Activated naive CD8-positive, alpha-beta T cell treated with anti-CD3 and anti-CD28 coated beads for 36 hours (primary cell): ENCODE measurements at regions not wholly inside any gene's neighbourhood (a gene's known extent, or its start where the extent isn't known, plus 50 kb on each side); places are given as distances from the start of the nearest gene placed in this dataset.

ENCODE experiments used
- DNase-seq: peaks from one replicate; pipeline ENCODE4 v3.0.0; 2021
- H3K27ac Mint-ChIP-seq: one replicate; pipeline ENCODE4 v1.8.0; 2022; ENCODE audit warnings: mild to moderate bottlenecking, moderate library complexity, mixed read lengths
- H3K27me3 Mint-ChIP-seq: one replicate; pipeline ENCODE4 v1.8.0; 2022; ENCODE audit warnings: mild to moderate bottlenecking, mixed read lengths
- H3K36me3 Mint-ChIP-seq: one replicate; pipeline ENCODE4 v1.8.0; 2021; ENCODE audit warnings: mild to moderate bottlenecking, mixed read lengths
- H3K4me1 Mint-ChIP-seq: one replicate; pipeline ENCODE4 v1.8.0; 2021; ENCODE audit warnings: mixed read lengths
- H3K4me3 Mint-ChIP-seq: one replicate; pipeline ENCODE4 v1.8.0; 2022; ENCODE audit warnings: mild to moderate bottlenecking, moderate library complexity, mixed read lengths
- H3K9me3 Mint-ChIP-seq: one replicate; pipeline ENCODE4 v1.8.0; 2022; ENCODE audit warnings: mixed read lengths

GRCh38 chr7:148950806-148951205, 66.7 kb upstream of the EZH2 start:
- DNase-seq = no peak
- Mint-ChIP-seq H3K9me3 (no peaks in the 10 kb centered on the region), H3K27ac (no peak overlapping the region), H3K36me3 (no peaks in the 10 kb centered on the region), H3K4me3 (no peak overlapping the region), H3K4me1 (no peaks in the 10 kb centered on the region), H3K27me3 (no peaks in the 10 kb centered on the region)

DNA sequence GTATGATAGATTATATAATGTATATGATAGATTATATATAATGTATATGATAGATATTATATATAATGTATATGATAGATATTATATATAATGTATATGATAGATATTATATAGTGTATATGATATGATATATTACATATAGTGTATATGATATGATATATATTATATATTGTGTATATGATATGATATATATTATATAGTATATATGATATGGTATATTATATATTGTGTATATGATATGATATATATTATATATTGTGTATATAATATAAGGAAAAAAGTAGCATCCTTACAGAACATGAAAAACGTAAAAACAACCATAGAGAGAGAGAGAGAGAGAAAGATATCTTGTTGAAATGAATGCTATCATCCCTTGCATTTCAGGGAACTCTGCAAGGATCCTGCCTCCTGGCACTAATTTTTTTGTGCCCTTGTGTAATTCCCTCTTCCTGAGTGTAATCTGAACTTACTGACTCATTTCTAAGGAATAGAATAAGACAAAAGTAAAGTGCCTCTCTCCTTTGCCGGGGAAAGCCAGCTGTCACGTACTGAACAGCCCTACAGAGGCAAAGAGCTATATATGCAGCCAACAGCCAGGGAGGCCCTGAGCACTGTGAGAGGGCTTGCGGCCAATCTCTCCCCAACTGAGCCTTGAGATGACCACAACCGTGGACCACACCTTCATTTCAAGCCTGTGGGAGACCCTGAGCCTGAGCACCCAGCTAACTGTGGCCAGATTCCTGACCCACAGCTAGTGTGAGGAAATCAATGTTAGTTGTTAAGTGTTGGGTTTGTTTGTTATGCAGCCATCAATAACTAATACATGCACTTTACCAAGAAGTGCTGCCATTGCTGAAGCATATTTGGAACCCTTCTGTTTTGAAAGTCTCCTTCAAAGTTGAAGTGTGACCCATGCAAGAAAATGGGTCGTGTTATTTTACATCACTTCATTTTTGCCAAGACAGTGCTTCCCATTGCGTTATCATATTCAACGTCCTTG, 61.1 kb upstream of the EZH2 start:
- H3K4me3 Mint-ChIP-seq = no peak overlapping the region
- no peaks in the 10 kb centered on the region for H3K9me3 Mint-ChIP-seq
- peaks cover 3% of the 10 kb centered on the region for H3K36me3 Mint-ChIP-seq
- no peaks in the 10 kb centered on the region for H3K27me3 Mint-ChIP-seq
- no peak for DNase-seq
- H3K27ac Mint-ChIP-seq = no peak overlapping the region
- H3K4me1 Mint-ChIP-seq = peaks cover 8% of the 10 kb centered on the region

DNA sequence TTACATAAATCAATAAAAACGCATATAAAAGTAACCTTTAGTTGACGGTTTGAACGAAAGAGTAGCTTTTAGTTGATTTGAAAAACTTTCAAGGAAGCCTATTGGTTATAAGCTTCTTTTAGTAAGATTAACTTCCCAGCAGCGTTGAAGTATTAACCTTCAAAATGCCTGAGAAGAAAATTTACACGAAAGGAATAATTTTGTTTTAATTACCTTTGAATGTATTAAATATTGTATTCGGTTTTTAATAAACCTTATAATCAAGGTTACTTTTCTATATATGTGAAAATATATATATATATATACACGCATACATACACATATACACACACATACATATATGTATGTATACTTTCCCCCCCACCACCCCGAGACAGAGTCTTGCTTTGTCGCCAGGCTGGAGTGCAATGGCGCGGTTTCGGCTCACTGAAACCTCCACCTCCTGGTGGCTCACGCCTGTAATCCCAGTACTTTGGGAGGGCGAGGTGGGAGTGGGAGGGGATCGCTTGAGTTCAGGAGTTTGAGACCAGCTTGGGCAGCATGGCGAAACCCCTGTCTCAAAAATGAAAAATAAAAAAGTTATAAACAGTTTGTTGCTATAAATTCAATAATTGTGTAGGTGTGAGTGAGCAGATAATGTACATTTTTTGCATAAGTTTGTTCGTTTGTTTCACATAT, 57.6 kb upstream of the EZH2 start:
- H3K9me3 Mint-ChIP-seq = no peaks in the 10 kb centered on the region
- H3K4me3 Mint-ChIP-seq = peak overlapping the region; percentile 97
- H3K36me3 Mint-ChIP-seq = peaks cover 11% of the 10 kb centered on the region
- DNase-seq = peak; percentile 78
- peak overlapping the region; percentile 100 for H3K27ac Mint-ChIP-seq
- H3K4me1 Mint-ChIP-seq = peaks cover 21% of the 10 kb centered on the region
- no peaks in the 10 kb centered on the region for H3K27me3 Mint-ChIP-seq

GRCh38 chr7:148940702-148941597, 56.9 kb upstream of the EZH2 start:
- Mint-ChIP-seq H3K36me3 (peaks cover 14% of the 10 kb centered on the region), H3K4me1 (peaks cover 21% of the 10 kb centered on the region), H3K4me3 (peak overlapping the region; percentile 97), H3K27ac (peak overlapping the region; percentile 100), H3K27me3 (no peaks in the 10 kb centered on the region), H3K9me3 (no peaks in the 10 kb centered on the region)
- DNase-seq = peak; percentile 69

GRCh38 chr7:148939128-148939755, 55.2 kb upstream of the EZH2 start:
- H3K27me3 Mint-ChIP-seq = no peaks in the 10 kb centered on the region
- H3K27ac Mint-ChIP-seq = peak overlapping the region; percentile 87
- H3K4me3 Mint-ChIP-seq = peak overlapping the region; percentile 68
- H3K4me1 Mint-ChIP-seq = peaks cover 21% of the 10 kb centered on the region
- H3K36me3 Mint-ChIP-seq = peaks cover 19% of the 10 kb centered on the region
- H3K9me3 Mint-ChIP-seq = no peaks in the 10 kb centered on the region
- DNase-seq = no peak

GRCh38 chr7:148935451-148935850, 51.4 kb upstream of the EZH2 start:
- Mint-ChIP-seq H3K4me3 (no peak overlapping the region), H3K9me3 (no peaks in the 10 kb centered on the region), H3K36me3 (peaks cover 20% of the 10 kb centered on the region), H3K27ac (no peak overlapping the region), H3K27me3 (no peaks in the 10 kb centered on the region), H3K4me1 (peaks cover 16% of the 10 kb centered on the region)
- no peak for DNase-seq
